PC-9 (cell line): ENCODE measurements at regions not wholly inside any gene's neighbourhood (a gene's known extent, or its start where the extent isn't known, plus 50 kb on each side); places are given as distances from the start of the nearest gene placed in this dataset.

Experiments
- CTCF ChIP-seq: fragments of 200-600 bp; sonication (generic); conservative IDR thresholded peaks from 2 replicates; pipeline ENCODE4 v1.6.1; 2017; ENCODE audit warnings: mixed run types, antibody characterized with exemption, mild to moderate bottlenecking, moderate library complexity
- EZH2 ChIP-seq: fragments of 200-600 bp; sonication (generic); IDR thresholded peaks from 2 replicates; pipeline ENCODE4 v1.8.0; 2017; ENCODE audit warnings: antibody characterized with exemption, low read depth

GRCh38 chr11:128238521-128239265, 348.7 kb downstream of the ETS1 start:
- no peak for TF ChIP-seq EZH2
- TF ChIP-seq CTCF = no peak
